ENCODE measurements at regions not wholly inside any gene's neighbourhood (a gene's known extent, or its start where the extent isn't known, plus 50 kb on each side); places are given as distances from the start of the nearest gene placed in this dataset.

DNA sequence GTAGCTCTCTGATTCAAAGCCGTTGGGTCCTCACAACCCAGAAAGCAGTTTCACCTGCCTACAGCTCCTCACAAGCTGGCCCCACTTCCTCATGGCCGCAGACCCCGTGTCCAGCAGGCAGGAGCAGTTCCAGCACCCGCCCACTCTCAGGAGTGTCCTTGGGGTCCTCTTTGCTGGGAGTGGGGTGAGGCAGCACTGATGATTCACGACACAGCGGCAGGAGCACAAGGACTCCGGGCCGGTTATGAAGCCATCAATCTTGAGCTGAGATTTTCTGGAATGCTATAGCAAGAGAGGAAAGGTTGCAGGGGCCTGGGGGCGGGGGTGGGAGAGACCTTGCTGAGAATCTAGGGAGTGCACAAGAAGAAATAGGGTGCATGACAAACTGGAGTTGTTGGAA lies 311.2 kb downstream of the NXPE2 start:
- BruUV-seq (replicated peaks) = no TSS peak
- RAD21 ChIA-PET (ENCODE audit: low non-redundant PET in 1 of 2, low total read pairs in 2 of 2, uncharacterized antibody in 2 of 2, unreplicated experiment in 2 of 2) = no interaction called here

More for the DNA sequence above, 311.2 kb downstream of the NXPE2 start:
- H3K9ac ChIP-seq (ENCODE audit: low read length) = no peak overlapping the region
- H3K27ac ChIP-seq (ENCODE audit: low read depth, low read length) = no peak overlapping the region
- H3K4me1 ChIP-seq (ENCODE audit: control insufficient read depth in 1 of 2, insufficient read depth in 2 of 2, low read length in 2 of 2) = no peaks in the 10 kb centered on the region
- no peak for ATAC-seq
- no peaks in the 10 kb centered on the region for H3K79me2 ChIP-seq (ENCODE audit: insufficient read depth, low read length)
- H3K9me2 ChIP-seq (ENCODE audit: insufficient read depth) = no peaks in the 10 kb centered on the region
- TF ChIP-seq FOSL1 (IDR thresholded peaks at IDR 0.05; ENCODE audit: low read depth) (no peak), ZNF274 (IDR thresholded peaks at IDR 0.05; ENCODE audit: low read depth, low read length) (no peak), ELF1 (IDR thresholded peaks at IDR 0.05; ENCODE audit: borderline replicate concordance, low read depth) (no peak), TCF7L2 (IDR thresholded peaks at IDR 0.05; ENCODE audit: borderline replicate concordance, extremely low read depth, insufficient read depth, insufficient read length) (no peak), POLR2AphosphoS5 (IDR thresholded peaks at IDR 0.05; ENCODE audit: low read depth, low read length) (no peak), SP1 (IDR thresholded peaks at IDR 0.05; ENCODE audit: low read depth) (no peak), RAD21 (IDR thresholded peaks at IDR 0.05; ENCODE audit: low read depth) (no peak), YY1 (IDR thresholded peaks at IDR 0.05; ENCODE audit: extremely low read depth, insufficient replicate concordance, low read depth, low read length) (no peak), CBX3 (IDR thresholded peaks at IDR 0.05; ENCODE audit: low read depth) (no peak)
- TF ChIP-seq, protein P1, sequence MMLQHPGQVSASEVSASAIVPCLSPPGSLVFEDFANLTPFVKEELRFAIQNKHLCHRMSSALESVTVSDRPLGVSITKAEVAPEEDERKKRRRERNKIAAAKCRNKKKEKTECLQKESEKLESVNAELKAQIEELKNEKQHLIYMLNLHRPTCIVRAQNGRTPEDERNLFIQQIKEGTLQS (IDR thresholded peaks at IDR 0.05) = no peak
- TF ChIP-seq, protein P2, sequence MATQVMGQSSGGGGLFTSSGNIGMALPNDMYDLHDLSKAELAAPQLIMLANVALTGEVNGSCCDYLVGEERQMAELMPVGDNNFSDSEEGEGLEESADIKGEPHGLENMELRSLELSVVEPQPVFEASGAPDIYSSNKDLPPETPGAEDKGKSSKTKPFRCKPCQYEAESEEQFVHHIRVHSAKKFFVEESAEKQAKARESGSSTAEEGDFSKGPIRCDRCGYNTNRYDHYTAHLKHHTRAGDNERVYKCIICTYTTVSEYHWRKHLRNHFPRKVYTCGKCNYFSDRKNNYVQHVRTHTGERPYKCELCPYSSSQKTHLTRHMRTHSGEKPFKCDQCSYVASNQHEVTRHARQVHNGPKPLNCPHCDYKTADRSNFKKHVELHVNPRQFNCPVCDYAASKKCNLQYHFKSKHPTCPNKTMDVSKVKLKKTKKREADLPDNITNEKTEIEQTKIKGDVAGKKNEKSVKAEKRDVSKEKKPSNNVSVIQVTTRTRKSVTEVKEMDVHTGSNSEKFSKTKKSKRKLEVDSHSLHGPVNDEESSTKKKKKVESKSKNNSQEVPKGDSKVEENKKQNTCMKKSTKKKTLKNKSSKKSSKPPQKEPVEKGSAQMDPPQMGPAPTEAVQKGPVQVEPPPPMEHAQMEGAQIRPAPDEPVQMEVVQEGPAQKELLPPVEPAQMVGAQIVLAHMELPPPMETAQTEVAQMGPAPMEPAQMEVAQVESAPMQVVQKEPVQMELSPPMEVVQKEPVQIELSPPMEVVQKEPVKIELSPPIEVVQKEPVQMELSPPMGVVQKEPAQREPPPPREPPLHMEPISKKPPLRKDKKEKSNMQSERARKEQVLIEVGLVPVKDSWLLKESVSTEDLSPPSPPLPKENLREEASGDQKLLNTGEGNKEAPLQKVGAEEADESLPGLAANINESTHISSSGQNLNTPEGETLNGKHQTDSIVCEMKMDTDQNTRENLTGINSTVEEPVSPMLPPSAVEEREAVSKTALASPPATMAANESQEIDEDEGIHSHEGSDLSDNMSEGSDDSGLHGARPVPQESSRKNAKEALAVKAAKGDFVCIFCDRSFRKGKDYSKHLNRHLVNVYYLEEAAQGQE (IDR thresholded peaks at IDR 0.05; ENCODE audit: low read depth) = no peak
- TF ChIP-seq, protein P3, sequence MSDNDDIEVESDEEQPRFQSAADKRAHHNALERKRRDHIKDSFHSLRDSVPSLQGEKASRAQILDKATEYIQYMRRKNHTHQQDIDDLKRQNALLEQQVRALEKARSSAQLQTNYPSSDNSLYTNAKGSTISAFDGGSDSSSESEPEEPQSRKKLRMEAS (IDR thresholded peaks at IDR 0.05) = no peak
- TF ChIP-seq, protein P4, sequence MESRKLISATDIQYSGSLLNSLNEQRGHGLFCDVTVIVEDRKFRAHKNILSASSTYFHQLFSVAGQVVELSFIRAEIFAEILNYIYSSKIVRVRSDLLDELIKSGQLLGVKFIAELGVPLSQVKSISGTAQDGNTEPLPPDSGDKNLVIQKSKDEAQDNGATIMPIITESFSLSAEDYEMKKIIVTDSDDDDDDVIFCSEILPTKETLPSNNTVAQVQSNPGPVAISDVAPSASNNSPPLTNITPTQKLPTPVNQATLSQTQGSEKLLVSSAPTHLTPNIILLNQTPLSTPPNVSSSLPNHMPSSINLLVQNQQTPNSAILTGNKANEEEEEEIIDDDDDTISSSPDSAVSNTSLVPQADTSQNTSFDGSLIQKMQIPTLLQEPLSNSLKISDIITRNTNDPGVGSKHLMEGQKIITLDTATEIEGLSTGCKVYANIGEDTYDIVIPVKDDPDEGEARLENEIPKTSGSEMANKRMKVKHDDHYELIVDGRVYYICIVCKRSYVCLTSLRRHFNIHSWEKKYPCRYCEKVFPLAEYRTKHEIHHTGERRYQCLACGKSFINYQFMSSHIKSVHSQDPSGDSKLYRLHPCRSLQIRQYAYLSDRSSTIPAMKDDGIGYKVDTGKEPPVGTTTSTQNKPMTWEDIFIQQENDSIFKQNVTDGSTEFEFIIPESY (IDR thresholded peaks at IDR 0.05; ENCODE audit: extremely low read depth, insufficient replicate concordance, low read length) = no peak
- H4K20me1 ChIP-seq (ENCODE audit: insufficient read depth) = no peaks in the 10 kb centered on the region
- no peaks in the 10 kb centered on the region for H3K36me3 ChIP-seq (ENCODE audit: control insufficient read depth in 1 of 2, insufficient read depth in 2 of 2, low read length in 2 of 2)
- no peaks in the 10 kb centered on the region for H3K27me3 ChIP-seq (ENCODE audit: insufficient read depth, low read length)
- intact Hi-C loops (cut with micrococcal nuclease) = no loop called here
- H3K4me2 ChIP-seq (ENCODE audit: low read length) = no peak overlapping the region
- CTCF ChIA-PET = no interaction called here
- no peak overlapping the region for H2AFZ ChIP-seq (ENCODE audit: low read depth, low read length, poor library complexity, severe bottlenecking)
- peaks cover 0 to 4% of the 10 kb centered on the region in 2 experiments; a peak in 2 of 4 replicates for H3K9me3 ChIP-seq (ENCODE audit: control insufficient read depth in 1 of 2, insufficient read depth in 1 of 2, low read depth in 1 of 2, low read length in 2 of 2)
- POLR2A ChIA-PET = interaction anchor here (0.6 kb wide), 1 partner anchor 439 kb away, joined by 4 read pairs; no protein-coding TSS in a partner anchor
- H3K4me3 ChIP-seq (replicated peaks in 1 of 2; ENCODE audit: low read depth in 1 of 2, low read length in 2 of 2) = no peak overlapping the region
- DNase-seq (ENCODE audit: low read depth, low spot score) = no peak

Data from HCT116 (cell line).